ENCODE measurements at regions not wholly inside any gene's neighbourhood (a gene's known extent, or its start where the extent isn't known, plus 50 kb on each side); places are given as distances from the start of the nearest gene placed in this dataset.

DNA sequence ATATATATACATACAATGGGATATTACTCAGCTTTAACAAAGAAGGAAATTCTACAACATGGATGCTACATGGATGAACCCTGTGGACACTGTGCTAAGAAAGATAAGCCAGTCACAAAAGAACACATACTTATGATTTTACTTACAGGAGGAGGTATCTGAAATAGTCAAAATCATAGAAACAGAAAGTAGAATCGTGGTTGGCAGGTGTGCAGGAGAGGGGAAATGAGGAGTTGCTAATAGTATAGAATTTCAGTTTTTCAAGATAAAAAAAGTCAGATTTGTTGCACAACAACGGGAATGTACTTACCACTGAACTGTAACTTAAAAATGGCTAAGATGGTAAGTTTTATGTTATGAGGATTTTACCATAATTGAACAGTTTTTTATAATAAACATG lies 706.3 kb downstream of the TFAP2A start:
- Histone ChIP-seq H3K27me3 (replicated peaks in 1 of 7) (no peaks in the 10 kb centered on the region), H3K36me3 (no peaks in the 10 kb centered on the region), H3K4me3 (no peak overlapping the region), H3K9me3 (no peaks in the 10 kb centered on the region), H3K4me1 (no peaks in the 10 kb centered on the region), H3K27ac (no peak overlapping the region)
- 56 to 60% (median 58%) methylated on average over 2 of the region's 2 CpGs for WGBS, 5 donors
- TF ChIP-seq POLR2A (IDR thresholded peaks at IDR 0.05) (no peak), POLR2AphosphoS5 (IDR thresholded peaks at IDR 0.05) (no peak)
- TF ChIP-seq, protein P1, sequence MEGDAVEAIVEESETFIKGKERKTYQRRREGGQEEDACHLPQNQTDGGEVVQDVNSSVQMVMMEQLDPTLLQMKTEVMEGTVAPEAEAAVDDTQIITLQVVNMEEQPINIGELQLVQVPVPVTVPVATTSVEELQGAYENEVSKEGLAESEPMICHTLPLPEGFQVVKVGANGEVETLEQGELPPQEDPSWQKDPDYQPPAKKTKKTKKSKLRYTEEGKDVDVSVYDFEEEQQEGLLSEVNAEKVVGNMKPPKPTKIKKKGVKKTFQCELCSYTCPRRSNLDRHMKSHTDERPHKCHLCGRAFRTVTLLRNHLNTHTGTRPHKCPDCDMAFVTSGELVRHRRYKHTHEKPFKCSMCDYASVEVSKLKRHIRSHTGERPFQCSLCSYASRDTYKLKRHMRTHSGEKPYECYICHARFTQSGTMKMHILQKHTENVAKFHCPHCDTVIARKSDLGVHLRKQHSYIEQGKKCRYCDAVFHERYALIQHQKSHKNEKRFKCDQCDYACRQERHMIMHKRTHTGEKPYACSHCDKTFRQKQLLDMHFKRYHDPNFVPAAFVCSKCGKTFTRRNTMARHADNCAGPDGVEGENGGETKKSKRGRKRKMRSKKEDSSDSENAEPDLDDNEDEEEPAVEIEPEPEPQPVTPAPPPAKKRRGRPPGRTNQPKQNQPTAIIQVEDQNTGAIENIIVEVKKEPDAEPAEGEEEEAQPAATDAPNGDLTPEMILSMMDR (IDR thresholded peaks at IDR 0.05 in 8 of 11, conservative IDR thresholded peaks at IDR 0.05 in 3 of 11): no peak
- no peak for DNase-seq
- intact Hi-C loops (cut with DNase I; ENCODE audit: low total_unique reads): no loop called here

DNA sequence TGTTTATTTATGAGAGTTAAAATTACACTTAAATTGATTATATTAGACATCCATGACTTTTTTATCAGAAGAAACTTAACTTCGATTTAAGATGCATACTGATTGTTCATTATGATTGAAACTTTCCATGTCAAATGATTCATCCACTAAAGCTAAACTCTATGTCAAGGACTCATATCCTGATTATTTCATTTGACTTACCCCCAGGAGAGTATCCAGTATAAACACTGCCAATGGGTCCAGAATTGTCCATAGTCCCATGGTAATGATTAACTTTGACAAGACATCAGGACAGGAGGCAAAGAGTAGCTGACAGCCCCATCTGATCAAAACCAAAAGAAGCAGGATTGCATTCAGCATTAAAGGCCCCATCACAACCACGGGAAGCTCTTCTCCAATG lies 709.9 kb downstream of the TFAP2A start:
- no peak for DNase-seq
- Histone ChIP-seq H3K36me3 (no peaks in the 10 kb centered on the region), H3K9me3 (no peaks in the 10 kb centered on the region), H3K4me3 (no peak overlapping the region), H3K27me3 (replicated peaks in 1 of 7) (no peaks in the 10 kb centered on the region), H3K27ac (no peak overlapping the region), H3K4me1 (no peaks in the 10 kb centered on the region)
- TF ChIP-seq, protein P1 (IDR thresholded peaks at IDR 0.05 in 8 of 11, conservative IDR thresholded peaks at IDR 0.05 in 3 of 11): no peak
- TF ChIP-seq POLR2AphosphoS5 (IDR thresholded peaks at IDR 0.05) (no peak), POLR2A (IDR thresholded peaks at IDR 0.05) (no peak)
- intact Hi-C loops (cut with DNase I; ENCODE audit: low total_unique reads): no loop called here
- WGBS, 5 donors: 75 to 85% (median 81%) methylated on average over 2 of the region's 2 CpGs

DNA sequence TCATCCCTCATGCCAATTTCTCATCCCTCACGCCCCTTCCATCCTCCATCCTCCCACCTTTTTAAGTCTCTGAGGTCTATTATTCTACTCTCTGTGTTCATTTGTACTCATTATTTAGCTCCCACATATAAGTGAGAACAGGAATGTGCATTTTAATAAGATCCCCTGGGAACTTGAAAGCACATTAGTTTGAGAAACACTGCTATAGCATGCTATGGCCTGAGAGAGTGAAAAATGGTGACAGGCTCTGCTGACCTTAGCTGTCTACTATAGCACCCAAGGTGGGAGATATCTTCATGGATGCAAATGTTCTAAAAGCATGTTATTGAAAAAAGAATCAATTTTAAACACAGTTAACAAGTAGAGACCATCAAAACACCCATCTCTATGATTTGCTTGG lies 712.0 kb downstream of the TFAP2A start:
- TF ChIP-seq POLR2A (IDR thresholded peaks at IDR 0.05): no peak
- no peak for TF ChIP-seq POLR2AphosphoS5 (IDR thresholded peaks at IDR 0.05)
- TF ChIP-seq, protein P1 (IDR thresholded peaks at IDR 0.05 in 8 of 11, conservative IDR thresholded peaks at IDR 0.05 in 3 of 11): no peak
- intact Hi-C loops (cut with DNase I; ENCODE audit: low total_unique reads): no loop called here
- Histone ChIP-seq H3K4me1 (no peaks in the 10 kb centered on the region), H3K9me3 (no peaks in the 10 kb centered on the region), H3K27me3 (replicated peaks in 1 of 7) (no peaks in the 10 kb centered on the region), H3K4me3 (no peak overlapping the region), H3K36me3 (no peaks in the 10 kb centered on the region), H3K27ac (no peak overlapping the region)
- no peak for DNase-seq
- WGBS, 5 donors: 62 to 81% (median 75%) methylated on average over 1 of the region's 1 CpG

DNA sequence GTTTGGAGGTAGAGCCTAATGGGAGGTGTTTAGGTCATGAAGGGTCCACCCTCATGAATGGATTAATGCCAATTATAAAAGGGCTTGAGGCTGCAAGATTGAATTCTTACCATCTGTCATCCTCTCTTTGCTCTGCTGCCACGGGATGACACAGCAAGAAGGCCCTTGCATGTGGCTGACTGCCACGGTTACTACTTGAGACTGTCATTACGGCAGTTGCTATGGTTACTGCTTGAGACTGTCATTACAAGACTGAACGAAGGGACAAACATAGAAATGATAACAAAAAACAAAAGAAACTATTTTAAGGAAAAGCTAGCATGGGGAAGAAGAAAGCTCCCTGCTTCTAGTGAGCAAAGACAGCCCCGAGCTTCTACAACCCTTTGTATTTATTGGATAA lies 715.0 kb downstream of the TFAP2A start:
- Histone ChIP-seq H3K4me3 (no peak overlapping the region), H3K9me3 (peaks cover 0 to 13% (median 8%) of the 10 kb centered on the region in 8 donors), H3K27ac (no peak overlapping the region), H3K27me3 (replicated peaks in 1 of 7) (no peaks in the 10 kb centered on the region), H3K4me1 (no peaks in the 10 kb centered on the region), H3K36me3 (no peaks in the 10 kb centered on the region)
- TF ChIP-seq POLR2A (IDR thresholded peaks at IDR 0.05) (no peak), POLR2AphosphoS5 (IDR thresholded peaks at IDR 0.05) (no peak)
- TF ChIP-seq, protein P1 (IDR thresholded peaks at IDR 0.05 in 8 of 11, conservative IDR thresholded peaks at IDR 0.05 in 3 of 11): no peak
- intact Hi-C loops (cut with DNase I; ENCODE audit: low total_unique reads): no loop called here
- WGBS, 5 donors: 58 to 72% (median 67%) methylated on average over 5 of the region's 5 CpGs
- DNase-seq: no peak

Measured in spleen (tissue), 11 donors.